Skeletal muscle cell (primary cell): ENCODE measurements at regions not wholly inside any gene's neighbourhood (a gene's known extent, or its start where the extent isn't known, plus 50 kb on each side); places are given as distances from the start of the nearest gene placed in this dataset.
"Not testable (repeated sequence)": the region's sequence is repeated elsewhere in the genome, so short reads cannot be mapped to it uniquely, and the experiment has no call there.

Source experiments
- DNase-seq: peaks from one replicate; pipeline ENCODE4 v3.0.0-alpha.2; 2010; ENCODE audit warnings: low read depth
- H3K4me3 ChIP-seq: 2 replicates; pipeline ENCODE4 v1.5.1; 2011; ENCODE audit warnings: low read depth, mild to moderate bottlenecking, control low read depth, low read length, moderate library complexity

- H3K4me3 ChIP-seq = no peak overlapping the region
- no peak for DNase-seq
Observed at GRCh38 chr20:40880063-40880728, 148.4 kb upstream of the TOP1 start.

GRCh38 chr20:40880729-40881109 is 147.9 kb upstream of the TOP1 start:
- H3K4me3 ChIP-seq = no peak overlapping the region
- DNase-seq = no peak

- no peak for DNase-seq
- H3K4me3 ChIP-seq = no peak overlapping the region
Observed at GRCh38 chr20:40882152-40882551, 146.5 kb upstream of the TOP1 start.

GRCh38 chr20:40883097-40883496 is 145.5 kb upstream of the TOP1 start:
- no peak for DNase-seq
- H3K4me3 ChIP-seq = no peak overlapping the region

DNA sequence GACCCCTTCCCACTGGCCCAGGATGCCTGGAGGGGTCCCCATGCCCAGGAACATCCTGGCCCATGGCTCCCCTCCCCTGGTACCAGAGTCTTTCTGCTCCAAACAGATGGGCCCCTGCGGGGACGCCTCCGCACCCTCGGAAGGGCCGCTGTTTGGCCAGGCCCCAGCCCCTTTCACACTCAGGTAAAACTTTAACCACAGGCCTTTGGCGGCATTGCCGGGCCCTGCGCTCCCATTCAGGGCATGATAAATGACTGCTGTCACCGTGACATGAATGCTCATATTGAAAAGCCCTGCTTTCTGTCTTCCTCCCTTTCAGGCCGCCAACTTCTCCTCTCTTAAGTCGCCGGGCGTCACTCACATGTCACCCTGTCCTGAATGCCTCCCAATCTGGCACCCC is 141.5 kb upstream of the TOP1 start:
- no peak overlapping the region for H3K4me3 ChIP-seq

DNA sequence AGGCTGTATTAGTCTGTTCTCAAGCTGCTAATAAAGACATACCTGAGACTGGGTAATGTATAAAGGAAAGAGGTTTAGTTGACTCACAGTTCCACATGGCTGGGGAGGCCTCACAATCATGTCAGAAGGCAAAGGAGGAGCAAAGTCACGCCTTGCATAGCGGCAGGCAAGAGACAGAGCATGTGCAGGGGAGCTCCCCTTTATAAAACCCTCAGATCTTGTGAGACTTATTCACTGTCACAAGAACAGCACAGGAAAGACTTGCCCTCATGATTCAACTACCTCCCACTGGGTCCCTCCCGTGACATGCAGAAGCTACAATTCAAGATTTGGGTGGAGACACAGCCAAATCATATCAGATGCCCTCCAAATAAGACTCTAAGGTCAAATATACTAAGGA is 139.4 kb upstream of the TOP1 start:
- not testable (repeated sequence) for DNase-seq

More for the DNA sequence above, 141.5 kb upstream of the TOP1 start:
- no peak for DNase-seq

DNA sequence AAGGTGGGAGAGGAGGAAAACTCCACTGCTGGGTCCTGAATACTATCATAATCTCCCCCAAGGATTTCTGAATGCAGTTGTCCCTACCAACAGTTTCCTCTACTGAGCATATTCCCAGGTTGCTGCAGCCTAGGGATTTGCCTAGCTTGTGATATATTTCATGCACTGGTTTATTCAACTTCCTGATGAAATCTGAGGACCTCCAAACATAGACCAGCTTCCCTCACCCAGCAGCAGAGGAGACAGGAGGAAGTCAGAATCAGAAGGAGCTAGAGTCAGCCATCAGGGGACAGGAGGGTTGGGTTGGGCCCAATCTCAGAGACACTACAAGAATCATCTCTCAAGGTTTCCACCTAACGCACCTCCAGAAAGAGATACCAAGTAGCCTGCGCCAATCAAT is 138.4 kb upstream of the TOP1 start:
- H3K4me3 ChIP-seq = no peak overlapping the region
- DNase-seq = no peak

More for the DNA sequence above, 139.4 kb upstream of the TOP1 start:
- H3K4me3 ChIP-seq = not testable (repeated sequence)

- DNase-seq = no peak
- no peak overlapping the region for H3K4me3 ChIP-seq
Observed at GRCh38 chr20:40890635-40891034, 138.0 kb upstream of the TOP1 start.

DNA sequence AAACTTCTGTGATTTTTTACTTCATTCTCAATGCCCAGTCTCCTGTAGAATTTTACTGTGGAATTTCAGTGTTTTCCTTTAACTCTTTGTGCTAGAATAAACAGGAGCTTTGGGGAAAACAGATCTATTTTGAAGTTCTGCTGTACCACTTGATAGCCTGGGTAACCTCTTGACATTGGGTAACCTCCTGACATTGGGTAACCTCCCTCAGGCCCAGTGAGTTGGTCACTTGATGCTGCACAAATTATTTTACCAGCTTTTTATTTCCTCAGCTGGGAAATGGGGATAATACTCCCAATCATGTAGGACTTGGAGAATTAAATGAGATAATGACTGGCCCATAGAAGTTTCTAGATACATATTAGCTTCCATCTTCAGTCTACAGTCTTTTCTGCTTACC is 137.3 kb upstream of the TOP1 start:
- no peak overlapping the region for H3K4me3 ChIP-seq
- no peak for DNase-seq

DNA sequence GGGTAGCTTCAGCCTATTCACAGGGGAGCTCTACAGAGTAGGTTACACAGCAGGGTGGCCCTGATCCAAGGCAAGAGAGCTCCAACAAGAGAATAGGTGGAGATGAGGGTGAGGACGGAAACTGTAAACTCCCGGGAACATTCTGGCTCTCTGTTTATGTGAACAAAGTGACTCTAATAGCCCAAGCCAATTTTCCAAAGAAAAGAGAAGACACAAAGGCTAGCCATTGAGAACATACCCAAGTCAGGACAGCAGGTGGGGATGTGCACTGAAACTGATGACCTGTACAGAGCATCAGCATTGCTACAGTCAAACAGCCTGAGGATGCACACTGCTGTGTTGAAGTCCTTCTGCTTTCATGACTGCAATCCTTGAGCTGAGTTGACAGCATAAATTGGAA is 136.0 kb upstream of the TOP1 start:
- no peak overlapping the region for H3K4me3 ChIP-seq
- no peak for DNase-seq

- H3K4me3 ChIP-seq = no peak overlapping the region
- DNase-seq = no peak
Observed at GRCh38 chr20:40893610-40894236, 134.9 kb upstream of the TOP1 start.

DNA sequence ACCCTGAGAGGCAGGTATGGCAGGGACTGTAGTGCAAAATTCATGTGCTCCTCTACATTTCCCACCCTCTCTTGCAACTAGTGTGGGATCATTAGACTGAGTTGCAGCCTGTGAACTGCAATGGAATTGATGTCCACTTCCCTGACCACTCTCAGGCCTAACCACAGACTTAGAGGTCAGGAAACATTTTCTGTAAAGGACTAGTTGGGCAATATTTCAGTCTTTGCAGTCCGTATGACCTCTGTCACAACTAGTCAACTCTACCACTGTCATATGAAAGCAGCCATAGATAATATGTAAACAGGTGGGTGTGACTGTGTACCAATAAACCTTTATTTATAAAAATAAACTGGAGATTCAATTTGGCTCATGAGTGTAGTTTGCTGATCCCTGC is 134.4 kb upstream of the TOP1 start:
- no peak for DNase-seq
- no peak overlapping the region for H3K4me3 ChIP-seq

- no peak for DNase-seq
- H3K4me3 ChIP-seq = no peak overlapping the region
Observed at GRCh38 chr20:40895182-40895581, 133.4 kb upstream of the TOP1 start.

- DNase-seq = peak; percentile 7
- no peak overlapping the region for H3K4me3 ChIP-seq
Observed at GRCh38 chr20:40896814-40897700, 131.6 kb upstream of the TOP1 start.

DNA sequence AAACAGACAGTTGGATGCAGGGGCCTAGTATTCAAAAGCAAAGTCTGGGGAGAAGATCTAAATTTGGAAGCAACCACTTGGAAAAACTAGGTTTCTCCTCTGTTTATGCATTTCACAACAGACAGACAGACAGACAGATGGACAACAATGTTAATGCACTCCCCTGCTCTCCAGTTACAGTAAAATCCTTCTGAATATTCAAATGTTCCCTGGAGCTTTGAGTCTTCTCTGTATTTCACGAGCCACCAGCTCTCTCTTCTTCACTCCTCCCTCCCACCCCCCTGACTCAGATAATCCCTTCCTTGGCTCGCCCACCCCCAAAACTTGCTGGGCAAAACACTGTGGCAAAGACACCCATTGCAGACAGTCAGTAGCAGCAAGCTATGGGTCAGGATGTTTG is 129.3 kb upstream of the TOP1 start:
- no peak overlapping the region for H3K4me3 ChIP-seq
- DNase-seq = no peak

DNA sequence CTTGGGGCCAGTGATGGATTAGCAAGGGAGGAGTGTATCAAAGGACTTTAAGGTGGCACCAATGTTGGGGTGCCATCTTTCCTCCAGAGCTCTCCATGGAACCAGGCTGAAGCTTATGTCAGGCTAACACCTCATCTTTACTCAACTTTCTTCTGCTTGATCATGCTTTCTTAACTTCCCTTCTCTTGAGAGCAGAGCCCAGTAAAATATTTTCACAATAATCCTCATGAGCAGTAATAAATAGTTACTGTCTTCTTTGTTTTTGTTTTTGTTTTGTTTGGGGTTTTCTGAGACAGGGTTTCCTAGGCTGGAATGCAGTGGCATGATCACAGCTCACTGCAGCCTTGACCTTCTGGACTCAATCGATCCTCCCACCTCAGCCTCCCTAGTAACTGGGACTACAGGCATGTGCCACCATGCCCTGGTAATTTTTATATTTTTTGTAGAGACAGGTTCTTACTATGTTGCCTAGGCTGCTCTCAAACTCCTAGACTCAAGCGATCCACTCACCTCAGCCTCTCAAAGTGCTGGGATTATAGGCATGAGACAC is 127.9 kb upstream of the TOP1 start:
- DNase-seq = no peak
- H3K4me3 ChIP-seq = no peak overlapping the region

DNA sequence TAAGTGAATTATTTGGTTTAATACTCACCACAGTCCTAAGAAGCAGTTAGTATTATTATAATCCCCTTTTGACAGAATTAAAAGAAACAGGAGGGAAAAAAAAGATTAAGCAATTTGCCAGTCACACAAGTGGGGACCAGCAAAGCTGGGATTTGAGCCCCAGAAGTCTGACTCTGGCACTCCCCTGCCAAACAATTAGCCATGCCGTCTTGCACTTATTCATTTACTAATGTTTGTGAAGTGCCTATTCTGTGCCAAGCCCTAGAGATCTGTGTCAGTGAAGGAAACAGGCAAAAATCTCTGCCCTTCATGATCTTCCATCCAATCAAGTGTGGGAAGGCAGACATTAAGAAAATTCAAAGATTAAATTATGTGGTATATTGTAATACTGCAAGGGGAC is 126.0 kb upstream of the TOP1 start:
- H3K4me3 ChIP-seq = no peak overlapping the region

GRCh38 chr20:40908309-40908708 is 120.3 kb upstream of the TOP1 start:
- no peak for DNase-seq
- no peak overlapping the region for H3K4me3 ChIP-seq

More for the DNA sequence above, 126.0 kb upstream of the TOP1 start:
- no peak for DNase-seq

- not testable (repeated sequence) for DNase-seq, H3K4me3 ChIP-seq
Observed at GRCh38 chr20:40909489-40909888, 119.1 kb upstream of the TOP1 start.

GRCh38 chr20:40910436-40910835 is 118.2 kb upstream of the TOP1 start:
- not testable (repeated sequence) for H3K4me3 ChIP-seq, DNase-seq
